ENCODE measurements at regions not wholly inside any gene's neighbourhood (a gene's known extent, or its start where the extent isn't known, plus 50 kb on each side); places are given as distances from the start of the nearest gene placed in this dataset.

GRCh38 chr14:84533181-84533725 lies 996.7 kb upstream of the FLRT2 start:
- Histone ChIP-seq H3K27me3 (ENCODE audit: control insufficient read depth in 1 of 2, insufficient read depth in 2 of 2, low read length in 2 of 2) (no peaks in the 10 kb centered on the region), H3K4me1 (ENCODE audit: control insufficient read depth in 1 of 2, insufficient read depth in 2 of 2, low read length in 2 of 2) (no peaks in the 10 kb centered on the region), H3K4me3 (ENCODE audit: low read depth in 1 of 2, low read length in 2 of 2) (no peak overlapping the region), H3K36me3 (ENCODE audit: control insufficient read depth in 1 of 2, insufficient read depth in 2 of 2, low read length in 2 of 2) (no peaks in the 10 kb centered on the region), H3K9me3 (ENCODE audit: control insufficient read depth in 1 of 2, low read length in 2 of 2) (no peaks in the 10 kb centered on the region), H3K9ac (ENCODE audit: low read depth in 1 of 2, low read length in 2 of 2) (no peak overlapping the region), H3K27ac (ENCODE audit: low read depth, low read length) (no peak overlapping the region)

GRCh38 chr14:84533791-84534190 lies 996.2 kb upstream of the FLRT2 start:
- Histone ChIP-seq H3K9ac (ENCODE audit: low read depth in 1 of 2, low read length in 2 of 2) (no peak overlapping the region), H3K27me3 (ENCODE audit: control insufficient read depth in 1 of 2, insufficient read depth in 2 of 2, low read length in 2 of 2) (no peaks in the 10 kb centered on the region), H3K4me1 (ENCODE audit: control insufficient read depth in 1 of 2, insufficient read depth in 2 of 2, low read length in 2 of 2) (no peaks in the 10 kb centered on the region)

GRCh38 chr14:84535484-84535883 lies 994.5 kb upstream of the FLRT2 start:
- Histone ChIP-seq H3K27ac (ENCODE audit: low read depth, low read length) (no peak overlapping the region), H3K4me3 (ENCODE audit: low read depth in 1 of 2, low read length in 2 of 2) (no peak overlapping the region), H3K27me3 (ENCODE audit: control insufficient read depth in 1 of 2, insufficient read depth in 2 of 2, low read length in 2 of 2) (no peaks in the 10 kb centered on the region), H3K4me1 (ENCODE audit: control insufficient read depth in 1 of 2, insufficient read depth in 2 of 2, low read length in 2 of 2) (no peaks in the 10 kb centered on the region), H3K36me3 (ENCODE audit: control insufficient read depth in 1 of 2, insufficient read depth in 2 of 2, low read length in 2 of 2) (no peaks in the 10 kb centered on the region), H3K9ac (ENCODE audit: low read depth in 1 of 2, low read length in 2 of 2) (no peak overlapping the region), H3K9me3 (ENCODE audit: control insufficient read depth in 1 of 2, low read length in 2 of 2) (peaks cover 0 to 3% of the 10 kb centered on the region in 2 donors)

More at GRCh38 chr14:84533791-84534190, 996.2 kb upstream of the FLRT2 start:
- Histone ChIP-seq H3K4me3 (ENCODE audit: low read depth in 1 of 2, low read length in 2 of 2) (no peak overlapping the region), H3K36me3 (ENCODE audit: control insufficient read depth in 1 of 2, insufficient read depth in 2 of 2, low read length in 2 of 2) (no peaks in the 10 kb centered on the region), H3K27ac (ENCODE audit: low read depth, low read length) (no peak overlapping the region), H3K9me3 (ENCODE audit: control insufficient read depth in 1 of 2, low read length in 2 of 2) (peaks cover 0 to 3% of the 10 kb centered on the region in 2 donors)

GRCh38 chr14:84535976-84536375 lies 994.0 kb upstream of the FLRT2 start:
- Histone ChIP-seq H3K27me3 (ENCODE audit: control insufficient read depth in 1 of 2, insufficient read depth in 2 of 2, low read length in 2 of 2) (no peaks in the 10 kb centered on the region), H3K9me3 (ENCODE audit: control insufficient read depth in 1 of 2, low read length in 2 of 2) (peaks cover 0 to 8% of the 10 kb centered on the region in 2 donors), H3K36me3 (ENCODE audit: control insufficient read depth in 1 of 2, insufficient read depth in 2 of 2, low read length in 2 of 2) (no peaks in the 10 kb centered on the region), H3K4me1 (ENCODE audit: control insufficient read depth in 1 of 2, insufficient read depth in 2 of 2, low read length in 2 of 2) (no peaks in the 10 kb centered on the region), H3K27ac (ENCODE audit: low read depth, low read length) (no peak overlapping the region), H3K4me3 (ENCODE audit: low read depth in 1 of 2, low read length in 2 of 2) (no peak overlapping the region), H3K9ac (ENCODE audit: low read depth in 1 of 2, low read length in 2 of 2) (no peak overlapping the region)

- no peaks in the 10 kb centered on the region for H3K36me3 ChIP-seq (ENCODE audit: control insufficient read depth in 1 of 2, insufficient read depth in 2 of 2, low read length in 2 of 2)
- no peaks in the 10 kb centered on the region for H3K4me1 ChIP-seq (ENCODE audit: control insufficient read depth in 1 of 2, insufficient read depth in 2 of 2, low read length in 2 of 2)
- H3K27ac ChIP-seq (ENCODE audit: low read depth, low read length) = no peak overlapping the region
- H3K9ac ChIP-seq (ENCODE audit: low read depth in 1 of 2, low read length in 2 of 2) = no peak overlapping the region
- no peak overlapping the region for H3K4me3 ChIP-seq (ENCODE audit: low read depth in 1 of 2, low read length in 2 of 2)
- peaks cover 0 to 9% of the 10 kb centered on the region in 2 donors for H3K9me3 ChIP-seq (ENCODE audit: control insufficient read depth in 1 of 2, low read length in 2 of 2)
- H3K27me3 ChIP-seq (ENCODE audit: control insufficient read depth in 1 of 2, insufficient read depth in 2 of 2, low read length in 2 of 2) = no peaks in the 10 kb centered on the region
These were observed 988.9 kb upstream of the FLRT2 start for GRCh38 chr14:84541018-84541417.

- Histone ChIP-seq H3K9ac (ENCODE audit: low read depth in 1 of 2, low read length in 2 of 2) (no peak overlapping the region), H3K4me1 (ENCODE audit: control insufficient read depth in 1 of 2, insufficient read depth in 2 of 2, low read length in 2 of 2) (no peaks in the 10 kb centered on the region), H3K9me3 (ENCODE audit: control insufficient read depth in 1 of 2, low read length in 2 of 2) (peaks cover 6 to 7% of the 10 kb centered on the region in 2 donors), H3K27ac (ENCODE audit: low read depth, low read length) (no peak overlapping the region), H3K4me3 (ENCODE audit: low read depth in 1 of 2, low read length in 2 of 2) (no peak overlapping the region), H3K27me3 (ENCODE audit: control insufficient read depth in 1 of 2, insufficient read depth in 2 of 2, low read length in 2 of 2) (no peaks in the 10 kb centered on the region), H3K36me3 (ENCODE audit: control insufficient read depth in 1 of 2, insufficient read depth in 2 of 2, low read length in 2 of 2) (no peaks in the 10 kb centered on the region)
These were observed 986.1 kb upstream of the FLRT2 start for GRCh38 chr14:84543859-84544258.

GRCh38 chr14:84544486-84545131 lies 985.3 kb upstream of the FLRT2 start:
- no peaks in the 10 kb centered on the region for H3K4me1 ChIP-seq (ENCODE audit: control insufficient read depth in 1 of 2, insufficient read depth in 2 of 2, low read length in 2 of 2)
- no peaks in the 10 kb centered on the region for H3K27me3 ChIP-seq (ENCODE audit: control insufficient read depth in 1 of 2, insufficient read depth in 2 of 2, low read length in 2 of 2)
- H3K27ac ChIP-seq (ENCODE audit: low read depth, low read length) = no peak overlapping the region
- H3K4me3 ChIP-seq (ENCODE audit: low read depth in 1 of 2, low read length in 2 of 2) = no peak overlapping the region
- no peak overlapping the region for H3K9ac ChIP-seq (ENCODE audit: low read depth in 1 of 2, low read length in 2 of 2)
- peaks cover 7% of the 10 kb centered on the region in 2 donors for H3K9me3 ChIP-seq (ENCODE audit: control insufficient read depth in 1 of 2, low read length in 2 of 2)
- H3K36me3 ChIP-seq (ENCODE audit: control insufficient read depth in 1 of 2, insufficient read depth in 2 of 2, low read length in 2 of 2) = no peaks in the 10 kb centered on the region

GRCh38 chr14:84546236-84546635 lies 983.7 kb upstream of the FLRT2 start:
- H3K4me1 ChIP-seq (ENCODE audit: control insufficient read depth in 1 of 2, insufficient read depth in 2 of 2, low read length in 2 of 2) = no peaks in the 10 kb centered on the region
- H3K9me3 ChIP-seq (ENCODE audit: control insufficient read depth in 1 of 2, low read length in 2 of 2) = peaks cover 3 to 11% of the 10 kb centered on the region in 2 donors
- H3K9ac ChIP-seq (ENCODE audit: low read depth in 1 of 2, low read length in 2 of 2) = no peak overlapping the region
- H3K27me3 ChIP-seq (ENCODE audit: control insufficient read depth in 1 of 2, insufficient read depth in 2 of 2, low read length in 2 of 2) = no peaks in the 10 kb centered on the region
- no peaks in the 10 kb centered on the region for H3K36me3 ChIP-seq (ENCODE audit: control insufficient read depth in 1 of 2, insufficient read depth in 2 of 2, low read length in 2 of 2)
- no peak overlapping the region for H3K27ac ChIP-seq (ENCODE audit: low read depth, low read length)
- H3K4me3 ChIP-seq (ENCODE audit: low read depth in 1 of 2, low read length in 2 of 2) = no peak overlapping the region

GRCh38 chr14:84554136-84554535 lies 975.8 kb upstream of the FLRT2 start:
- no peaks in the 10 kb centered on the region for H3K27me3 ChIP-seq (ENCODE audit: control insufficient read depth in 1 of 2, insufficient read depth in 2 of 2, low read length in 2 of 2)
- H3K4me1 ChIP-seq (ENCODE audit: control insufficient read depth in 1 of 2, insufficient read depth in 2 of 2, low read length in 2 of 2) = no peaks in the 10 kb centered on the region
- H3K4me3 ChIP-seq (ENCODE audit: low read depth in 1 of 2, low read length in 2 of 2) = no peak overlapping the region
- H3K36me3 ChIP-seq (ENCODE audit: control insufficient read depth in 1 of 2, insufficient read depth in 2 of 2, low read length in 2 of 2) = no peaks in the 10 kb centered on the region
- H3K27ac ChIP-seq (ENCODE audit: low read depth, low read length) = no peak overlapping the region
- peaks cover 14 to 19% of the 10 kb centered on the region in 2 donors for H3K9me3 ChIP-seq (ENCODE audit: control insufficient read depth in 1 of 2, low read length in 2 of 2)
- H3K9ac ChIP-seq (ENCODE audit: low read depth in 1 of 2, low read length in 2 of 2) = no peak overlapping the region

- Histone ChIP-seq H3K9me3 (ENCODE audit: control insufficient read depth in 1 of 2, low read length in 2 of 2) (peaks cover 14 to 15% of the 10 kb centered on the region in 2 donors), H3K4me1 (ENCODE audit: control insufficient read depth in 1 of 2, insufficient read depth in 2 of 2, low read length in 2 of 2) (no peaks in the 10 kb centered on the region), H3K4me3 (ENCODE audit: low read depth in 1 of 2, low read length in 2 of 2) (no peak overlapping the region), H3K36me3 (ENCODE audit: control insufficient read depth in 1 of 2, insufficient read depth in 2 of 2, low read length in 2 of 2) (no peaks in the 10 kb centered on the region), H3K27ac (ENCODE audit: low read depth, low read length) (no peak overlapping the region), H3K9ac (ENCODE audit: low read depth in 1 of 2, low read length in 2 of 2) (no peak overlapping the region), H3K27me3 (ENCODE audit: control insufficient read depth in 1 of 2, insufficient read depth in 2 of 2, low read length in 2 of 2) (no peaks in the 10 kb centered on the region)
These were observed 974.5 kb upstream of the FLRT2 start for GRCh38 chr14:84555493-84555892.
